ENCODE measurements at regions not wholly inside any gene's neighbourhood (a gene's known extent, or its start where the extent isn't known, plus 50 kb on each side); places are given as distances from the start of the nearest gene placed in this dataset.
"Not testable (repeated sequence)": the region's sequence is repeated elsewhere in the genome, so short reads cannot be mapped to it uniquely, and the experiment has no call there.

GRCh38 chr15:54776410-54776809 is 420.3 kb downstream of the RSL24D1 start:
- TF ChIP-seq, protein P1, sequence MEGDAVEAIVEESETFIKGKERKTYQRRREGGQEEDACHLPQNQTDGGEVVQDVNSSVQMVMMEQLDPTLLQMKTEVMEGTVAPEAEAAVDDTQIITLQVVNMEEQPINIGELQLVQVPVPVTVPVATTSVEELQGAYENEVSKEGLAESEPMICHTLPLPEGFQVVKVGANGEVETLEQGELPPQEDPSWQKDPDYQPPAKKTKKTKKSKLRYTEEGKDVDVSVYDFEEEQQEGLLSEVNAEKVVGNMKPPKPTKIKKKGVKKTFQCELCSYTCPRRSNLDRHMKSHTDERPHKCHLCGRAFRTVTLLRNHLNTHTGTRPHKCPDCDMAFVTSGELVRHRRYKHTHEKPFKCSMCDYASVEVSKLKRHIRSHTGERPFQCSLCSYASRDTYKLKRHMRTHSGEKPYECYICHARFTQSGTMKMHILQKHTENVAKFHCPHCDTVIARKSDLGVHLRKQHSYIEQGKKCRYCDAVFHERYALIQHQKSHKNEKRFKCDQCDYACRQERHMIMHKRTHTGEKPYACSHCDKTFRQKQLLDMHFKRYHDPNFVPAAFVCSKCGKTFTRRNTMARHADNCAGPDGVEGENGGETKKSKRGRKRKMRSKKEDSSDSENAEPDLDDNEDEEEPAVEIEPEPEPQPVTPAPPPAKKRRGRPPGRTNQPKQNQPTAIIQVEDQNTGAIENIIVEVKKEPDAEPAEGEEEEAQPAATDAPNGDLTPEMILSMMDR (conservative IDR thresholded peaks at IDR 0.05): no peak
- no peak for TF ChIP-seq ZFX (IDR thresholded peaks at IDR 0.05)
- no peak overlapping the region for H3K27ac ChIP-seq

GRCh38 chr15:54772663-54773062 is 424.1 kb downstream of the RSL24D1 start:
- TF ChIP-seq ZFX (IDR thresholded peaks at IDR 0.05): no peak
- TF ChIP-seq, protein P1 (conservative IDR thresholded peaks at IDR 0.05): no peak
- no peak overlapping the region for H3K27ac ChIP-seq

- not testable (repeated sequence) for H3K27ac ChIP-seq
These were observed 447.3 kb downstream of the RSL24D1 start for GRCh38 chr15:54749461-54749860.

- H3K27ac ChIP-seq: no peak overlapping the region
- TF ChIP-seq ZFX (IDR thresholded peaks at IDR 0.05): no peak
- TF ChIP-seq, protein P1 (conservative IDR thresholded peaks at IDR 0.05): no peak
These were observed 474.3 kb downstream of the RSL24D1 start for GRCh38 chr15:54722342-54722986.

- TF ChIP-seq, protein P1 (conservative IDR thresholded peaks at IDR 0.05): no peak
- no peak for TF ChIP-seq ZFX (IDR thresholded peaks at IDR 0.05)
- no peak overlapping the region for H3K27ac ChIP-seq
These were observed 477.4 kb downstream of the RSL24D1 start for GRCh38 chr15:54719325-54719724.

- TF ChIP-seq, protein P1 (conservative IDR thresholded peaks at IDR 0.05): no peak
- TF ChIP-seq ZFX (IDR thresholded peaks at IDR 0.05): no peak
- no peak overlapping the region for H3K27ac ChIP-seq
These were observed 488.7 kb downstream of the RSL24D1 start for GRCh38 chr15:54707805-54708752.

DNA sequence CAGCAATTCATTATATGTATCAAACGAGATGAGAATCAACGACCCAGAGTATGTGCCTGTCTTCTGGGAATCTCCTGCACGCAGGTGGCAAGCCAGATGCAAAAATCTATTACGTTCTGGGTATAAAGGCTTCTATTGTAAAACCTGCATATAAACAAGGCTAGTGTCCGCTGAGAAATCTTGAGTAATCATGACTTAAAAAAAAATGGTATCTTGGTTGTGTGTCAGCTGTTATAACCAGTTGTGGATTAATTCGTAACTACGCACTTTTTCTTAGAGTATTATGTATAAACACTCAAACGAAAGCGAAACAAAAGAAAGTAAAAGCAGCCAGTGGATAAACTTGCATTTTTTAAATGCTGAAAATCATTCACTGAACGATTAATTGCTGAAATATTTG is 509.1 kb downstream of the RSL24D1 start:
- TF ChIP-seq, protein P1 (conservative IDR thresholded peaks at IDR 0.05): no peak
- TF ChIP-seq ZFX (IDR thresholded peaks at IDR 0.05): no peak
- no peak overlapping the region for H3K27ac ChIP-seq
